CD4-positive, alpha-beta T cell treated with Interleukin-10 for 1 hour (primary cell): ENCODE measurements at regions not wholly inside any gene's neighbourhood (a gene's known extent, or its start where the extent isn't known, plus 50 kb on each side); places are given as distances from the start of the nearest gene placed in this dataset.

ENCODE experiments used
- DNase-seq: peaks from one replicate; pipeline ENCODE4 v3.0.0-alpha.2; 2020

GRCh38 chr10:128885573-128886555 lies 581.2 kb upstream of the MGMT start:
- DNase-seq: no peak

GRCh38 chr10:128887856-128888255 lies 579.2 kb upstream of the MGMT start:
- DNase-seq: no peak

DNA sequence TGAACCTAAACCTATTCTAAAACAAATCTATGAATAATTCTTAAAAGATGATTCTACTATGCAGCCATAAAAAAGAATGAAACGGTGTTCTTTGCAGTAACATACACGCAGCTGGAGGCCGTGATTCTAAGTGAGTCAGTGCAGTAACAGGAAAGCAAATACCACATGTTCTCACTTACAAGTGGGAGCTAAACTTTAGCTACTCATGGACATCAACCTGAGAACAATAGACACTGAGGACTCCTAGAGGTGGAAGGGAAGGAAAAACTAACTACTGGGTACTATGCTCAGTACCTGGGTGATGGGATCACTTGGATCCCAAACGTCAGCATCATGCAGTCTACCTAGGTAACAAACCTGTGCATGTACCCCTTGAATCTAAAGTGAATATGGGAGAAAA lies 575.0 kb upstream of the MGMT start:
- no peak for DNase-seq

DNA sequence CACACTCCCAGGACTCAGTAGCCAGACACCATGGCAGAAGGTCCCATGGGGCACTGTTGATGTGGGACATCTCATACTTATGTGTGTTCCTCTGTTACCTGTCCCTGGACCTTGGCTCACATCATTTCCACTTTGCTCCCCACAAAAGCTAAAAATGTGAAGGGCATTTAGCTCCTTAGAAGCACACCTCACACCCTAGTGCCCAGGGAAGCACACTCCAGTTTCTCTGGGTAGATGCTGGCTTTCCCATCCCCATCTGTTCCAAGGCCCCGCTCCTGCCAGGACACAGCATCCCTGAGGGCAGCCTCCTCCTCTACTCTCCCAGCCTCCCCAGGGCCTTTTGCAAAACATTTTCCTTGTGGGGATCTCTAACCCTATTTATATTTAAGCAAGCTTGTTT lies 572.4 kb upstream of the MGMT start:
- no peak for DNase-seq

GRCh38 chr10:128895473-128895872 lies 571.6 kb upstream of the MGMT start:
- no peak for DNase-seq

DNA sequence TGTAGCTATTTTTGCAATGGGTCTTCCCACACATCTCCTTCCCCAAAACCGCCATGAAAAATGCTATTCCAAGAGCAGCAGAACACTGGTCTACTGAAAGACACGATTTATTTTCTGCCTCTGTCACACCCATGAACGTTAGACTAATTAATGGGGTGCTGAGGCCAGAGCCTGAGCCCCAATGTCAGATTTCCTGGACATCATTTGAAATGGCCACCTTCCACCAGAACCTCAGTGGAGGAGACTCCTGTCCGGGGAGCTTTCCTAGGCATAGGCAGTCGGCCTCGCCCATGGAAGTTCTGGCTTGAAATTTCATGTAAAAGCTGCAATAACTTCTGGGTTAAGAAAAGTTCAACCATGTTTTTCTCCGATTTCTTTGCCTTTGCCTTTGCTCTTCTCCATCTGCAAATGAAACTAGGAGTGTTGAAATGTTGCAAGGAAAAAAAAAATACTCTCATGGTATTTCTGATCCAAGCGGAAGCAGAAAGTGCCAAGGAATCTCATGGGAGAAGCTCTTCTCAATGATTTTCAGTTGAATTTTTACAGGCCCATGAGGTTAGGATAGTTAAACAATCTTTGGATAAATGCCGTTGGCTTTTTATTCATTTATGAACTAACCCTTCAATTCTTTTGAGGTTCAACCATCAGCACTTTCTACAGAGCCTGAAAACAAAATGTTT lies 570.8 kb upstream of the MGMT start:
- no peak for DNase-seq

DNA sequence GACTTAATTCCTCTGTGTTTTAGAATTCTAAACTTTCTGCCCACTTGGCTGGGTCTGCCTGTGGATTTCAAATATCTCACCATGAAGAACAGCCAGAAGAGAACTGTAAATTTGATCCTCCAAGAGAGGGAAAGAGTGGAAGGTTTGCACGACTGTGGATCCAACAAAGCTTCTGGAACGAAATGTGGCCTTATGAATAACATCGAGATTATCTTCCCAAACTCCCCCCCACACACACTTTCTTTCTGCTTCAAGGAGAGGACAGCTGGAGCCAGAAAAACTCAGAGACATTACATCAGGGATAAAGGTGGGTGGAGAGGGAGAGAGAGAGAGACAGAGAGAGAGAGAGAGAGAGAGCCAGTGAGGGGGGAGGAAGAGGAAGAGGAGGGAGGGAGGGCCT lies 570.1 kb upstream of the MGMT start:
- DNase-seq: no peak

DNA sequence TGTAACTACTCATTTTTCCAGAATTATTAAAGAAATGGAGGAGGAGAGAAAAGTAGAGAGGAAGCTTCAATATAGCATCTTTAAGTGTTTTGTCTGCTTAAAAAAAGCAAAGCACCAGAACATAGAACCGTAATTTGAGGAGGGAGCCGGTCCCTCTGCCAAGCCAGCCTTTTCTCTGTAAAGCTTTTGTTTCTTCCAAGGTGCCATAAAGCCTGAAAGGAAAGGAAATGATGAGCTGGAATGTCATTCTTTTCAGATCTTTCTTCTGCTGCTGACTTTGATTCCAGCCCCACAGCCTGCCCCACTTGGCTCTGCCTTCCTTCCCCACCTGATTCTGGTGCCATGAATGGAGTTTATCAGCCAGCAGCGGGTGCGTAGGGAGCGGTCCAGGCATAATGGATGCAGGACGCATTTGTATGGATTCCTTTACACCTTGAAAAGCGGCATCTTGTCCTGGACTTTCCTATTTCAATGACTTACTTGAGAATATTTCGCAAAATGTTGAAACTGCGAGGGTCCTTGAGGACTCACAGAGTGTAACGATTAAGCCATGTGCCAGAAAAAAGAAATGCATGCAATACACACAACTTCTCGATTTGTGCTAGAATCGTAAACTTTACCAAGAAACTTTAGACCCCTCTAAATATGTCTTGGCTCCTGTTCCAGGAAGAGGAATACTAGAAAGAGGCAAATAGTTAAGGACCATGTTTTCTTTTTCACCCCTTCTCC lies 569.5 kb upstream of the MGMT start:
- DNase-seq: no peak

DNA sequence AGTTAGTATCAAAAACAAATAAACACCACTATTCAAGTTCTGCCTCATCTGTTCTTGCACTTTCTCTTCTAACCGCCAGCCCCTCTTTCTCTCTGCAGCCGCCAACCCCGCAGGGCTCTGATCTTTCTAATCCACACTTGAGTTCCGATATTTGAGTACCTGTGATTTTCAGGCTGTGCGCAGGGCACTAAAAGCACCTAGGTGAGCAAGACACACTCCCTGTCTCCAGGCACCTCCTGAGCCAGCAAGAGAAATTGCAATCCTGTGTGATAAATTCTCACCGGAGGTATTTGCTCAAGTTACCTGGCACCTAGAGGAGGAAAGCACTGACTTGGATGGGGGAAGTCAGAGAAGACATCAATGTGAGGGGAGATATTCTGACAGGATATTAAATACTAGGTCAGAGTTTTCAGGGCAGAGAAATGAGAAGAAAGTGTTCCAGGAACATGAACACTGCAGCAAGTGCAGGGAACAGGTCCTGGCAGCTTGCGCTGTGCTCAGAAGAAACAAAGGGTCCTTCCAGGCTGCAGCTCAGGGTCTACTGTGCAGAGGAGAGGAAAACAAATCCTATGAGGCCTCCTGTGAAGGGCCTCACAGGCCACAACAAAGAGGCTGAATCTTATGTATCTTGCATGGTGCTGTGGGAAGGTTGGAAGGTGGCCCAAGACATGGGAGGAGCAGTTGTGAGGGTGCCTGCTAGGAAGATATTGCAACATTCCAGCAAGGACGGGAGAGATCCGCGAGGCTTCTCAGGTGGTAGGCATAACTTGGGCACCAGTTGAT lies 568.7 kb upstream of the MGMT start:
- no peak for DNase-seq

DNA sequence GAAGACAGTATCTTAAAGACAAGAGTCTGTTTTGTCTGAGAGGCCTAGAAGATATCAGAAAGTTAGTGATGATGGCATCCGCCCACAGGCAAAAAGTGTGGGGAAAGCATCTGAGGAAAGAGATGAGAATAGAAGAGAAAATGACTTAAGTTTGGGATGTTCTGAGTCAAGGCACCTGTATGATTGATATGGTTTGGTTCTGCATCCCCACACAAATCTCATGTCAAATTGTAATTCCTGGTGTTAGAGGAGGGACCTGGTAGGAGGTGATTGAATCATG lies 568.2 kb upstream of the MGMT start:
- DNase-seq: no peak

DNA sequence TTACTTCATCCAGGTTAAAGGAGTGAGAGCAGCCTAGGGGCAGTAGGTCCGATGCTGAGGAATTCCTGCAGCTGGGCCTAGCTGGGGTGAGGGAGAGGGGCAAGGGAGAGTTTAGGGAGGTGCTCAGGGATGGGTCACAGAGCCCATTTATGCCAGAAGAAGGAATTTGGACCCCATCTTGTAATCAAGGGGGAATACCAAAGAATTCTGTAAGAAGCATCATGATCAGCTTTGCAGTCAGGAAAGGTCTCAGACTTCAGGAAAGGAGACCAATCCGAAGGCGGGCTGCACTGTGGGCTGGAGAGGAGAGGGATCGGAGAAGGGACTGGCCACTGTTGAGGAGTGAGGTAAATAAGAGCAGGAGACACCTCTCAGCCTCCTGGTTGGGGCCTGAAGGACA lies 566.6 kb upstream of the MGMT start:
- no peak for DNase-seq

DNA sequence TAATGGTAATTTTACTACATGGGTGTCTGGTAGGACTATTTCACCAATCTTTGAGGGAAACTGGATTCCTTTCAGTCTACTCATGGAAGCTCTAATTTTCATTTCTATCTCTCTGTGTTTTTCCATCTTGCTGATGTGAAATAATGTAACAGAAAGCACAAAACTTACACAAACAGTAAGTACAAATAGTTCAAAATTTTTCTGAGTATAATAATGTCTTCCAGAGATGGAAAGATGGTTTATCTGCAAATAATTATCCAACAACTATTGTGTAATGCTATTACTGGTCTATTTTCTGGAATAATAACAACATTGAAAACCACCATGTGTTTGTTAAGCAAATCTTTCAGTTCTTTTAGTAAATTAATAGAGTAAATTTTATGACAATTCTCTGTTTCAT lies 565.8 kb upstream of the MGMT start:
- DNase-seq: no peak

GRCh38 chr10:128902031-128902710 lies 564.9 kb upstream of the MGMT start:
- DNase-seq: no peak

- no peak for DNase-seq
Observed at GRCh38 chr10:128907155-128907941, 559.7 kb upstream of the MGMT start.

DNA sequence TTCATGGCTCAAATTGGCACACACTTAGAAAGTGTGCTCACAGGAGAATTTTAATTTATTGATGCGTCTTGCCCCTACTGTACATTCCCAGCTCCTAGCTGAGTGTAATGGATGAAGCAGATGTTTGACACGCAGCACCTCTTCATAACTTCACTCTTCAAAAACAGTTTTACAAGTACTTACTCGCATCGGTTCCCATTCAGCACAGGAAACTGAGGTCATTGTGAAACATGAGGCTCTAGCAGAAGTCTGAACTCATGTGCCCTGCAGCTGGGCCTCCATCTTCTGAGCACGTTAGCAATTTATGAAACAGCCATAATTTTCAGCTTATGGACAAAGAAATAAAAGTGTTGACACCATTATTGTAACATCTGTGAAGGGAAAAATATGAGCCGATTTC lies 558.9 kb upstream of the MGMT start:
- DNase-seq: no peak

- no peak for DNase-seq
Observed at GRCh38 chr10:128908499-128908898, 558.5 kb upstream of the MGMT start.

- DNase-seq: no peak
Observed at GRCh38 chr10:128912568-128913311, 554.3 kb upstream of the MGMT start.

DNA sequence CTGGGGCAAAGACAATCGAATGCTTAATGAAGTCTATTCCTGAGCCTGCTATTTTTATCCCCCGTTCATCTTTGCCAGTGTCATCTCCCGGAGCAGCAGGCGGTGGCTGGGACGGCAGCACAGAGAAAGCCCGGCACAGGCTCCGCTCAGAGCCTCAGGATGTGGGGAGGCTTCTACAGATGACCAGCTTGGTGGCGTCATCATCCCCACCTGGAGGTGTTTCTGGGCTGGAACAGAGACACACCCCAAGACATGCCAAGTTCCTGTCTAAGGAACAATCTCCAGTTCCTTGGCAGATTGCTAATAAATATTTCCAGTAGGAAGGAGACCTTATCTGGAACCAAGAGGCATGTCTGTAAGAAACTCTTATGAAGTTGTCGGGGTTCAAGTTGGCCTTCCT lies 552.4 kb upstream of the MGMT start:
- DNase-seq: no peak

- DNase-seq: no peak
Observed at GRCh38 chr10:128915630-128916029, 551.4 kb upstream of the MGMT start.

GRCh38 chr10:128916383-128916782 lies 550.7 kb upstream of the MGMT start:
- no peak for DNase-seq
